ENCODE measurements at regions not wholly inside any gene's neighbourhood (a gene's known extent, or its start where the extent isn't known, plus 50 kb on each side); places are given as distances from the start of the nearest gene placed in this dataset.
A peak's percentile ranks its signal among the peaks of the same experiment; 100 is the strongest.

- TF ChIP-seq MAX (IDR thresholded peaks at IDR 0.05), result no peak
- no peak for TF ChIP-seq JUND (IDR thresholded peaks at IDR 0.05; ENCODE audit: low read length)
- no peak for TF ChIP-seq POLR2A (IDR thresholded peaks at IDR 0.05; ENCODE audit: control extremely low read depth in 1 of 2, low read depth in 2 of 2, low read length in 2 of 2)
- TF ChIP-seq SP1 (IDR thresholded peaks at IDR 0.05; ENCODE audit: low read depth, low read length), result no peak
- no peak for TF ChIP-seq YY1 (IDR thresholded peaks at IDR 0.05; ENCODE audit: low read depth, low read length)
- TF ChIP-seq RFX5 (IDR thresholded peaks at IDR 0.05; ENCODE audit: borderline replicate concordance, low read depth, low read length), result no peak
- TF ChIP-seq NANOG (IDR thresholded peaks at IDR 0.05; ENCODE audit: insufficient read depth, low read depth, low read length, poor library complexity, severe bottlenecking), result no peak
- no peak for TF ChIP-seq POU5F1 (IDR thresholded peaks at IDR 0.05; ENCODE audit: low read depth, low read length)
- no peak for TF ChIP-seq CREB1 (IDR thresholded peaks at IDR 0.05)
- no peak for TF ChIP-seq EZH2 (IDR thresholded peaks at IDR 0.05; ENCODE audit: low read depth, low read length, severe bottlenecking)
- no peak for TF ChIP-seq CEBPB (IDR thresholded peaks at IDR 0.05; ENCODE audit: low read depth, low read length)
- TF ChIP-seq CTCF (IDR thresholded peaks at IDR 0.05; ENCODE audit: control extremely low read depth in 1 of 3, insufficient read depth in 1 of 3, low read depth in 1 of 3, low read length in 3 of 3), result peak in 2 of 3 experiments; percentile 42 to 49; a peak in 3 of 4 replicates
These were observed 1012.4 kb upstream of the CRIM1 start for GRCh38 chr2:35343135-35343534.

Measured in H1 (cell line).